SK-N-SH treated with all-trans-retinoic acid at 6 μM for 48 hours (cell line): ENCODE measurements at regions not wholly inside any gene's neighbourhood (a gene's known extent, or its start where the extent isn't known, plus 50 kb on each side); places are given as distances from the start of the nearest gene placed in this dataset.

Experiments used
- ATAC-seq: fragments of 200-7000 bp; cut with Tn5 transposase; 3 replicates; pipeline ENCODE4 v1.9.1; 2020; ENCODE audit warnings: mild to moderate bottlenecking, moderate library complexity
- ARNTL ChIP-seq: fragments of 450-650 bp; formaldehyde crosslinking; IDR thresholded peaks from 2 replicates; pipeline ENCODE4 v1.5.0; 2020; ENCODE audit warnings: low read depth, mild to moderate bottlenecking, moderate library complexity, borderline replicate concordance
- BACH2 ChIP-seq: fragments of 250-450 bp; sonication (Bioruptor Pico); IDR thresholded peaks from 2 replicates; pipeline ENCODE4 v1.9.0; 2021; ENCODE audit warnings: mild to moderate bottlenecking, borderline replicate concordance
- CSDC2 ChIP-seq: fragments of 250-450 bp; sonication (Bioruptor Pico); IDR thresholded peaks from 2 replicates; pipeline ENCODE4 v1.5.0; 2020; ENCODE audit warnings: mild to moderate bottlenecking, moderate library complexity
- ESRRG ChIP-seq: fragments of 250-450 bp; sonication (Bioruptor Pico); IDR thresholded peaks from 2 replicates; pipeline ENCODE4 v1.6.1; 2021; ENCODE audit warnings: mild to moderate bottlenecking
- GLIS3 ChIP-seq: fragments of 250-450 bp; sonication (Bioruptor Pico); IDR thresholded peaks from 2 replicates; pipeline ENCODE4 v1.5.0; 2020; ENCODE audit warnings: mild to moderate bottlenecking, moderate library complexity
- ISL1 ChIP-seq: fragments of 250-450 bp; sonication (Bioruptor Pico); IDR thresholded peaks from 2 replicates; pipeline ENCODE4 v2.1.2; 2022; ENCODE audit warnings: mild to moderate bottlenecking, moderate library complexity
- OSR1 ChIP-seq: fragments of 250-450 bp; sonication (Bioruptor Pico); IDR thresholded peaks from 2 replicates; pipeline ENCODE4 v1.8.0; 2022; ENCODE audit warnings: moderate library complexity, mild to moderate bottlenecking, inconsistent platforms
- PATZ1 ChIP-seq: fragments of 250-450 bp; sonication (Bioruptor Pico); IDR thresholded peaks from 2 replicates; pipeline ENCODE4 v1.8.0; 2020; ENCODE audit warnings: mild to moderate bottlenecking, moderate library complexity, borderline replicate concordance
- POU6F1 ChIP-seq: fragments of 250-450 bp; sonication (Bioruptor Pico); IDR thresholded peaks from 2 replicates; pipeline ENCODE4 v1.8.0; 2021; ENCODE audit warnings: low read depth, mild to moderate bottlenecking, moderate library complexity, borderline replicate concordance
- PPARA ChIP-seq: fragments of 250-450 bp; sonication (Bioruptor Pico); IDR thresholded peaks from 2 replicates; pipeline ENCODE4 v1.5.0; 2020; ENCODE audit warnings: mild to moderate bottlenecking, borderline replicate concordance
- RARB ChIP-seq: fragments of 250-450 bp; sonication (Bioruptor Pico); IDR thresholded peaks from 2 replicates; pipeline ENCODE4 v1.8.0; 2021; ENCODE audit warnings: mild to moderate bottlenecking, moderate library complexity
- SNAI2 ChIP-seq: fragments of 250-450 bp; sonication (Bioruptor Pico); IDR thresholded peaks from 2 replicates; pipeline ENCODE4 v1.5.0; 2020; ENCODE audit warnings: mild to moderate bottlenecking, moderate library complexity
- TOX ChIP-seq: fragments of 250-450 bp; sonication (Bioruptor Pico); IDR thresholded peaks from 2 replicates; pipeline ENCODE4 v1.8.0; 2021; ENCODE audit warnings: mild to moderate bottlenecking, moderate library complexity, borderline replicate concordance
- TSHZ2 ChIP-seq: fragments of 250-450 bp; sonication (Bioruptor Pico); IDR thresholded peaks from 2 replicates; pipeline ENCODE4 v1.5.0; 2020; ENCODE audit warnings: mild to moderate bottlenecking, moderate library complexity
- ZC3H10 ChIP-seq: fragments of 250-450 bp; sonication (Bioruptor Pico); IDR thresholded peaks from 2 replicates; pipeline ENCODE4 v1.5.1; 2021; ENCODE audit warnings: mild to moderate bottlenecking, moderate library complexity
- ZFP3 ChIP-seq: fragments of 250-450 bp; sonication (Bioruptor Pico); IDR thresholded peaks from 2 replicates; pipeline ENCODE4 v1.5.0; 2020; ENCODE audit warnings: mild to moderate bottlenecking, moderate library complexity
- ZFP30 ChIP-seq: fragments of 450-650 bp; formaldehyde crosslinking; IDR thresholded peaks from 2 replicates; pipeline ENCODE4 v1.5.0; 2022; ENCODE audit warnings: mild to moderate bottlenecking, moderate library complexity
- ZNF565 ChIP-seq: fragments of 450-650 bp; formaldehyde crosslinking; conservative IDR thresholded peaks from 2 replicates; pipeline ENCODE4 v1.5.0; 2020; ENCODE audit warnings: low read depth, mild to moderate bottlenecking, moderate library complexity
- ZNF70 ChIP-seq: fragments of 450-650 bp; formaldehyde crosslinking; IDR thresholded peaks from 2 replicates; pipeline ENCODE4 v1.5.0; 2020; ENCODE audit warnings: mild to moderate bottlenecking, moderate library complexity
- ZNF8 ChIP-seq: fragments of 450-650 bp; formaldehyde crosslinking; IDR thresholded peaks from 2 replicates; pipeline ENCODE4 v1.5.0; 2020; ENCODE audit warnings: mild to moderate bottlenecking, moderate library complexity
- TF ChIP-seq, protein P1 (sequence below): fragments of 250-450 bp; sonication (Bioruptor Pico); IDR thresholded peaks from 2 replicates; pipeline ENCODE4 v1.5.1; 2020; ENCODE audit warnings: low read depth, mild to moderate bottlenecking, moderate library complexity
- TF ChIP-seq, protein P2 (sequence below): fragments of 250-450 bp; sonication (Bioruptor Pico); IDR thresholded peaks from 2 replicates; pipeline ENCODE4 v1.5.1; 2021; ENCODE audit warnings: mild to moderate bottlenecking, moderate library complexity

DNA sequence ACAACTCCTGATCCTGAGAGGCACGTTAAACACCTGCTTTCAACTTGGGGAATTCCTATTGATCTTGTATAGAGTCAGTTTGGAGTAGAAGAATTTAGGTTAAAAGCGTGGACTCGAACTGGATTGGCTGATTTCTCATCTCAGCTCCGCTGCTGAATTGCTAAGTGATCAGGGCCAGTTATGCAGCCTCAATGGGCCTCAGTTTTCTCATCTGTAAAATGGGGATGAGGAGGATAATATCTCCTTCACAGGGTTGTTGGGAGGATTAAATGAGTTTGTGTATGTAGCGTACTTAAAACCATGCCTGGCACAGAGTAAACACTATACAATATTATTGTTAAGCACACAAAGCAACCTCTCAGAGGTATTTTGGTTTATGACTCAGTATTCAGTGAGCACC is 53.2 kb upstream of the HEPHL1 start:
- ATAC-seq, result no peak

DNA sequence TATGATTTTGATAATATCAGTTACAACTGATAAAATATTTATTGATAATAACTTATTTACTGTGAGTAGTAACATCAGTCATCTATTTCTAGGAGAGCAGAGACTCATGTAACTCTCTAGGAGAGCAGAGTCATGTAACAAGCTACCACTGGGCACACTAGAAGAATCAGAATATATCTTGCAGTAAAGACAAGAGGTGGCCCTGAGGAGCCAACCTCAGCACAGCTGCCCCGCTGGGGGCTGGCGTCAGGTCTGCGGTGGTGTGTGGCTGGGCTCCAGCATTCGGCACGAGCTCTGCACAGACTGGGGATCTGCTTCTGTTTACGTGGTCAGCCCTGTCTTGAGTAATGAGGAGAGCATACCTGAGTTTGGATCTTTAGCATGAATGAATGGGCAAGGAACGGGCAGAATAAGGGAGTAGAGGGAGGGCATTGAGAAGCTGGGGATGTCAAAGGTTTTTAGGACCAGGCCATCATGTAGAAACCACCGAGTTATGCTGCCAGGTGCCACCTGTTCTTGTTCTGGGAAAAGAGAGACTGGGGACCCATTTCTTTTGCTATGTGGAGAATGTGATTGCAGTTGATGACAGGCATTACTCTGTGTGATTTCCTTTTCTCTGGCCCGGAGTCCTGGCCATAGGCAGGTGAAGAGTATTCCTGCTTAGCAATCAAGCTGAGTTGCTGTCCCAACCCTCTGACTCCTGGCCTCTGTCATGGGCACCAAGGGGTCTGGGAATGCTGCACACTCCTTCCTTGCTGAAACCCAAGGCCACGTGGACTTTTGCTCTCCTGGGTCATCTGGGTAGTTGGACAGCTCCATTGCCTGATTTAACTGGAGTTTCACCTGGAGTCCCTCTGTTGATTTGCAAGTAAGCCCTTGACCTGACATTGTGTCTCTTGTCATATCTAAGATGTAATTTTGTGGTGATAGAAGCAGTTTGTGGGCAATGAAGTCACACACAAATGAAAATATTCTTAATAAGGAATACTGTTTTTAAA is 50.9 kb upstream of the HEPHL1 start:
- ATAC-seq, result no peak
- TF ChIP-seq CSDC2 (CRISPR knock-in tag) (no peak), TOX (CRISPR knock-in tag) (no peak), GLIS3 (CRISPR knock-in tag) (no peak), OSR1 (CRISPR knock-in tag) (no peak), POU6F1 (CRISPR knock-in tag) (no peak), ZFP30 (CRISPR knock-in tag) (no peak), ISL1 (CRISPR knock-in tag) (no peak), BACH2 (no peak), ZNF565 (CRISPR knock-in tag) (no peak), ESRRG (CRISPR knock-in tag) (no peak), PPARA (CRISPR knock-in tag) (no peak), ZFP3 (CRISPR knock-in tag) (no peak), RARB (CRISPR knock-in tag) (no peak), ZC3H10 (CRISPR knock-in tag) (no peak), ZNF70 (CRISPR knock-in tag) (no peak), ZNF8 (CRISPR knock-in tag) (no peak), SNAI2 (CRISPR knock-in tag) (no peak), TSHZ2 (no peak)
- TF ChIP-seq, protein P1, sequence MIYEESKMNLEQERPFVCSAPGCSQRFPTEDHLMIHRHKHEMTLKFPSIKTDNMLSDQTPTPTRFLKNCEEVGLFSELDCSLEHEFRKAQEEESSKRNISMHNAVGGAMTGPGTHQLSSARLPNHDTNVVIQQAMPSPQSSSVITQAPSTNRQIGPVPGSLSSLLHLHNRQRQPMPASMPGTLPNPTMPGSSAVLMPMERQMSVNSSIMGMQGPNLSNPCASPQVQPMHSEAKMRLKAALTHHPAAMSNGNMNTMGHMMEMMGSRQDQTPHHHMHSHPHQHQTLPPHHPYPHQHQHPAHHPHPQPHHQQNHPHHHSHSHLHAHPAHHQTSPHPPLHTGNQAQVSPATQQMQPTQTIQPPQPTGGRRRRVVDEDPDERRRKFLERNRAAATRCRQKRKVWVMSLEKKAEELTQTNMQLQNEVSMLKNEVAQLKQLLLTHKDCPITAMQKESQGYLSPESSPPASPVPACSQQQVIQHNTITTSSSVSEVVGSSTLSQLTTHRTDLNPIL (CRISPR knock-in tag), result no peak

More for the DNA sequence above, 53.2 kb upstream of the HEPHL1 start:
- TF ChIP-seq ISL1 (CRISPR knock-in tag) (no peak), BACH2 (no peak), ZNF565 (CRISPR knock-in tag) (no peak), GLIS3 (CRISPR knock-in tag) (no peak), TOX (CRISPR knock-in tag) (no peak), CSDC2 (CRISPR knock-in tag) (no peak), ARNTL (no peak), PATZ1 (CRISPR knock-in tag) (no peak), OSR1 (CRISPR knock-in tag) (no peak), PPARA (CRISPR knock-in tag) (no peak), RARB (CRISPR knock-in tag) (no peak), SNAI2 (CRISPR knock-in tag) (no peak)
- TF ChIP-seq, protein P1 (CRISPR knock-in tag), result no peak
- TF ChIP-seq, protein P2, sequence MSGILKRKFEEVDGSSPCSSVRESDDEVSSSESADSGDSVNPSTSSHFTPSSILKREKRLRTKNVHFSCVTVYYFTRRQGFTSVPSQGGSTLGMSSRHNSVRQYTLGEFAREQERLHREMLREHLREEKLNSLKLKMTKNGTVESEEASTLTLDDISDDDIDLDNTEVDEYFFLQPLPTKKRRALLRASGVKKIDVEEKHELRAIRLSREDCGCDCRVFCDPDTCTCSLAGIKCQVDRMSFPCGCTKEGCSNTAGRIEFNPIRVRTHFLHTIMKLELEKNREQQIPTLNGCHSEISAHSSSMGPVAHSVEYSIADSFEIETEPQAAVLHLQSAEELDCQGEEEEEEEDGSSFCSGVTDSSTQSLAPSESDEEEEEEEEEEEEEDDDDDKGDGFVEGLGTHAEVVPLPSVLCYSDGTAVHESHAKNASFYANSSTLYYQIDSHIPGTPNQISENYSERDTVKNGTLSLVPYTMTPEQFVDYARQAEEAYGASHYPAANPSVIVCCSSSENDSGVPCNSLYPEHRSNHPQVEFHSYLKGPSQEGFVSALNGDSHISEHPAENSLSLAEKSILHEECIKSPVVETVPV, result no peak
